Parathyroid adenoma (tissue), 2 donors: ENCODE measurements at regions not wholly inside any gene's neighbourhood (a gene's known extent, or its start where the extent isn't known, plus 50 kb on each side); places are given as distances from the start of the nearest gene placed in this dataset.
"Not testable (repeated sequence)": the region's sequence is repeated elsewhere in the genome, so short reads cannot be mapped to it uniquely, and the experiment has no call there.

Experiments
- H2AFZ ChIP-seq: fragments of 300-600 bp; sonication (generic); one replicate; pipeline ENCODE4 v1.7.0; 2017; ENCODE audit warnings: antibody characterized with exemption, mild to moderate bottlenecking
- H3K27ac ChIP-seq: fragments of 300-600 bp; sonication (generic); one replicate; pipeline ENCODE4 v1.7.0; 2017
- H3K27me3 ChIP-seq: fragments of 300-600 bp; sonication (generic); one replicate; pipeline ENCODE4 v1.7.0; 2017; ENCODE audit warnings: low read length; ENCODE audit not compliant: control insufficient read depth, insufficient read depth
- H3K36me3 ChIP-seq: fragments of 300-600 bp; sonication (generic); one replicate; pipeline ENCODE4 v1.7.0; 2017; ENCODE audit warnings: low read length; ENCODE audit not compliant: control insufficient read depth, insufficient read depth
- H3K4me1 ChIP-seq: fragments of 300-600 bp; sonication (generic); one replicate; pipeline ENCODE4 v1.7.0; 2017; ENCODE audit warnings: control low read depth
- H3K4me2 ChIP-seq: fragments of 300-600 bp; sonication (generic); one replicate; pipeline ENCODE4 v1.7.0; 2017; ENCODE audit warnings: low read length
- H3K4me3 ChIP-seq: fragments of 300-600 bp; sonication (generic); one replicate; pipeline ENCODE4 v1.7.0; 2017; ENCODE audit warnings: low read depth, low read length
- H3K79me2 ChIP-seq: fragments of 300-600 bp; sonication (generic); one replicate; pipeline ENCODE4 v1.7.0; 2017; ENCODE audit warnings: control low read depth
- H3K9ac ChIP-seq: fragments of 300-600 bp; sonication (generic); one replicate; pipeline ENCODE4 v1.7.0; 2017; ENCODE audit warnings: mild to moderate bottlenecking
- H3K9me3 ChIP-seq: fragments of 300-600 bp; sonication (generic); one replicate; pipeline ENCODE4 v1.7.0; 2017; ENCODE audit warnings: low read length; ENCODE audit not compliant: control insufficient read depth
- CTCF ChIP-seq: fragments of 300-600 bp; sonication (generic); IDR thresholded peaks from one replicate; pipeline ENCODE4 v1.7.0; 2017; ENCODE audit warnings: antibody characterized with exemption, mild to moderate bottlenecking
- donor health status: primary hyperparathyroidism.

DNA sequence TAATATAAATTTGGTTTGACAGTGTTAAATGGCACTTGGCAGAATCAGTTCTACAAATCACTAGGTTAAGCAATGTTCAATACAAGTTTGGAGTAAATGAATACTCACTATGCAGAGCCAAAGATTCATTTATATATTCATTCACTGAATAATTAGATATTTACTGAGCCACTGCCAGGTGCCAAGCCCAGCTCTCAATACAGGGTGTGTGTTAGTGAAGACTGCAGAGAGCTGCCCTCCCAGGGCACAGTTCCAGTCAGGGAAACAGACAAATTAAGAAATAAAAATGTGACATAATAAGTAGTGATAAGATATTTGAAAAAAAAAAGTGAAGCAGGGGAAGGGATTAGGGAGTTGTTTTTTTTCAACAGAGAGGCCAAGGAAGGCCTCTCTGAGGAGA is 411.7 kb downstream of the KCNRG start:
- Histone ChIP-seq H3K79me2 (no peaks in the 10 kb centered on the region), H3K4me2 (no peak overlapping the region), H2AFZ (no peak overlapping the region), H3K4me1 (no peaks in the 10 kb centered on the region), H3K27ac (no peak overlapping the region), H3K36me3 (no peaks in the 10 kb centered on the region), H3K9me3 (no peaks in the 10 kb centered on the region), H3K4me3 (no peak overlapping the region), H3K9ac (no peak overlapping the region), H3K27me3 (no peaks in the 10 kb centered on the region)
- TF ChIP-seq CTCF = no peak

DNA sequence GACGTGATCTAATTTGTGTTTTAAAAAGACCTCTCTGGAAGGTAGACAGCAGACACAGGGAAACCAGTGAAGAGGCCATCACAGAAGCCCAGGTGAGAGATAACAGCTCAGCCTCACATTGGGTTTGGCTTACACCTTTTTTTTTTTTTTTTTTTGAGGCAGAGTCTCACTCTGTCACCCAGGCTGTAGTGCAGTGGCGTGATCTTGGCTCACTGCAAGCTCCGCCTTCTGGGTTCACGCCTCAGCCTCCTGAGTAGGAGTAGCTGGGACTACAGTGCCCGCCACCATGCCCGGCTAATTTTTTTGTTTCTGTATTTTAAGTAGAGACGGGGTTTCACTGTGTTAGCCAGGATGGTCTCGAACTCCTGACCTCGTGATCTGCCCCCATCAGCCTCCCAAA is 412.3 kb downstream of the KCNRG start:
- not testable (repeated sequence) for H3K4me1 ChIP-seq, H3K79me2 ChIP-seq, H3K36me3 ChIP-seq, H3K4me2 ChIP-seq, H3K27ac ChIP-seq, H3K9ac ChIP-seq, H2AFZ ChIP-seq, H3K9me3 ChIP-seq, H3K4me3 ChIP-seq, H3K27me3 ChIP-seq

DNA sequence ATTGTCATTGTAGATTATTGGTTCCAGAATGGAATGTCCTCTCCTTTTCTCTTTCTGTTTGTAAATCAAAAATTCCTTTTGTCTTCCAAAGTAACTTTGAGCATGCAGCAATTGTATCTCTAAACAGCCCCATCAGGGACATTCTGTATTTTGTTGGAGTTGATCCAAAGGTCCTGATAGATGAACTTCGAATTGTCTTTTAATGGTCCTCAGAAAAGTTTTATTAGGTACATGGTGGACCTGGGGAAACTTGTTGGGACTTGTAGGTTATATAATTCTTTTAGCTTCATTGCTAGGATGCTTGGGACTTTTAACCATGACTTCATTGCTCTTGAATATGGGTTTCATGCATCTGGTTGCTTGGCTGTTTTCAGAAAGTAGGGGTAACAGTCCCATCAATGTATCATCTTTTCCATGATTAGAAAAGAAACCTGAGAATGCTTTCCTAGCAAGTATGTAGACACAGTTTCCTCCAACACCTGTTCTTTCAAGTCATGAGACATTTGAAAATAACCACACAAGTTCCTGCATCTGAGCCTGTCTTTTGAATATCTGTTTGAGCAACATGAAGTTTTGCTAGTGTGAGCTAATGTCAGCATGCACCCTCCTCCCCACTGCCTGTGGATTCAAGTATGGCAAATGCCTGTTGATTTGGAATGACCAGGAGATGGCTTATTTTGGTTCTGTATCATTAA is 413.1 kb downstream of the KCNRG start:
- H3K4me2 ChIP-seq = no peak overlapping the region
- H2AFZ ChIP-seq = no peak overlapping the region
- no peaks in the 10 kb centered on the region for H3K9me3 ChIP-seq
- H3K36me3 ChIP-seq = no peaks in the 10 kb centered on the region
- no peak overlapping the region for H3K27ac ChIP-seq
- no peaks in the 10 kb centered on the region for H3K4me1 ChIP-seq
- no peak overlapping the region for H3K4me3 ChIP-seq
- no peak overlapping the region for H3K9ac ChIP-seq
- no peaks in the 10 kb centered on the region for H3K79me2 ChIP-seq
- no peak for TF ChIP-seq CTCF
- H3K27me3 ChIP-seq = no peaks in the 10 kb centered on the region

GRCh38 chr13:50435011-50435410 is 408.5 kb downstream of the DLEU7 start:
- Histone ChIP-seq H3K9me3 (no peaks in the 10 kb centered on the region), H3K27me3 (no peaks in the 10 kb centered on the region), H3K4me3 (no peak overlapping the region), H3K79me2 (no peaks in the 10 kb centered on the region), H3K4me2 (no peak overlapping the region), H3K36me3 (no peaks in the 10 kb centered on the region), H3K9ac (no peak overlapping the region), H3K4me1 (no peaks in the 10 kb centered on the region), H2AFZ (no peak overlapping the region), H3K27ac (no peak overlapping the region)
- no peak for TF ChIP-seq CTCF

DNA sequence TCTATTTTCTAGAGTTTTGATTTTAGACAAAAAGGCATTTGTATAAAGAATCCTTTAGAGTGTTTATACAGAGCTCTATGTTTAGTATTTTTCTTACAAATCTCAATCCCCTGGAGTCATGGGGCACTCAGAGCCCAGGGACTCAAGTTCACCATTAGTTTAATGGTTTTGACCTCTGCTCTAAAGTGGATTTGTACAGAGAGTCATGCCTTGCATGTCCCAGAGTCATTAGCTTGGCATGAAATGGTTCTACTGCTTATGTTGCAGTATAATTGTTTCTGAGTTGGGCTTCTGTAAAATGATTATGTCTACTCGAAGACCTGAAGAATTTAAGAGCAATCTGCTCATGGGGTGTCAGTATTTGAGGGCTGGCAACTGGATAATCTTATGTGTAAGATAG is 406.2 kb downstream of the DLEU7 start:
- no peak for TF ChIP-seq CTCF
- Histone ChIP-seq H3K9ac (no peak overlapping the region), H3K79me2 (no peaks in the 10 kb centered on the region), H3K27me3 (no peaks in the 10 kb centered on the region), H3K4me2 (no peak overlapping the region), H3K4me1 (no peaks in the 10 kb centered on the region), H3K27ac (no peak overlapping the region), H3K36me3 (no peaks in the 10 kb centered on the region), H2AFZ (no peak overlapping the region), H3K9me3 (no peaks in the 10 kb centered on the region), H3K4me3 (no peak overlapping the region)
